H1 (cell line): ENCODE measurements at regions not wholly inside any gene's neighbourhood (a gene's known extent, or its start where the extent isn't known, plus 50 kb on each side); places are given as distances from the start of the nearest gene placed in this dataset.

ENCODE experiments used
- CTCF ChIA-PET: fragments of 300-600 bp; sonication (Branson Sonifier 250); formaldehyde crosslinking; loops from one replicate; lab custom pipeline; 2021; ENCODE audit not compliant: partially characterized antibody; lab: Charles Lee
- POLR2A ChIA-PET: fragments of 300-600 bp; sonication (Branson Sonifier 250); formaldehyde crosslinking; loops from one replicate; lab custom pipeline; 2021; ENCODE audit warnings: inconsistent platforms; ENCODE audit not compliant: partially characterized antibody; lab: Charles Lee
- DNase-seq, 2 experiments: peaks; one replicate each; pipeline versions ENCODE4 v3.0.0 to v3.0.0-alpha.2; 2010 to 2022; ENCODE audit warnings: low spot score in 2 of 2, low read depth in 1 of 2, mixed read lengths in 1 of 2
- FAIRE-seq: peaks from 2 replicates; lab custom pipeline; 2011; peaks lifted over from hg19 to GRCh38; lab: Jason Lieb, UNC
- H2AFZ ChIP-seq: 2 replicates; pipeline ENCODE4 v1.8.1; 2012; ENCODE audit warnings: low read length, inconsistent platforms
- H2AK5ac ChIP-seq: 2 replicates; pipeline ENCODE4 v1.6.1; 2013; ENCODE audit warnings: low read depth, low read length
- H2BK120ac ChIP-seq: replicated peaks from 2 replicates; pipeline ENCODE3; 2013; ENCODE audit warnings: low read depth, low read length, inconsistent platforms
- H2BK12ac ChIP-seq: 2 replicates; pipeline ENCODE4 v1.6.1; 2013; ENCODE audit warnings: low read depth, low read length
- H2BK15ac ChIP-seq: 2 replicates; pipeline ENCODE4 v1.6.1; 2013; ENCODE audit warnings: low read length
- H2BK20ac ChIP-seq: 2 replicates; pipeline ENCODE4 v1.6.1; 2013; ENCODE audit warnings: low read length
- H2BK5ac ChIP-seq: 2 replicates; pipeline ENCODE4 v1.6.1; 2013; ENCODE audit warnings: low read depth, low read length
- H3K14ac ChIP-seq: 2 replicates; pipeline ENCODE4 v1.6.1; 2013; ENCODE audit warnings: inconsistent platforms; ENCODE audit not compliant: insufficient read length
- H3K18ac ChIP-seq: 2 replicates; pipeline ENCODE4 v1.6.1; 2013; ENCODE audit warnings: low read length; ENCODE audit errors: extremely low read depth
- H3K23ac ChIP-seq: 2 replicates; pipeline ENCODE4 v1.6.1; 2013; ENCODE audit warnings: inconsistent platforms; ENCODE audit not compliant: insufficient read length
- H3K23me2 ChIP-seq: 2 replicates; pipeline ENCODE4 v1.6.1; 2013; ENCODE audit warnings: low read depth, low read length
- H3K27ac ChIP-seq: 2 replicates; pipeline ENCODE4 v1.6.1; 2011; ENCODE audit warnings: low read depth, low read length, inconsistent platforms
- H3K27me3 ChIP-seq, 4 experiments: replicated peaks in 1 of 4; 1 replicate in 1 of 4; 2 replicates in 3 of 4; pipeline versions ENCODE4 v1.6.1 to v1.8.1; 2011 to 2013; ENCODE audit warnings: low read length in 3 of 4, mild to moderate bottlenecking in 3 of 4, inconsistent platforms in 2 of 4, mixed read lengths in 2 of 4, moderate library complexity in 1 of 4; ENCODE audit not compliant: control insufficient read depth in 3 of 4, insufficient read depth in 3 of 4; ENCODE audit errors: extremely low read depth in 1 of 4
- H3K36me3 ChIP-seq, 4 experiments: 2 replicates each; pipeline versions ENCODE4 v1.6.1 to v1.8.1; 2011 to 2013; ENCODE audit warnings: mild to moderate bottlenecking in 4 of 4, low read length in 3 of 4, moderate library complexity in 2 of 4, control low read depth in 1 of 4, inconsistent platforms in 1 of 4; ENCODE audit not compliant: insufficient read depth in 4 of 4, control insufficient read depth in 2 of 4
- H3K4ac ChIP-seq: replicated peaks from 2 replicates; pipeline ENCODE3; 2013; ENCODE audit warnings: low read length, low read depth, mixed read lengths, inconsistent platforms; ENCODE audit not compliant: insufficient read length
- H3K4me1 ChIP-seq, 4 experiments: replicated peaks in 1 of 4; 1 replicate in 1 of 4; 2 replicates in 3 of 4; pipeline versions ENCODE4 v1.6.1 to v1.8.1; 2011 to 2013; ENCODE audit warnings: low read length in 3 of 4, inconsistent platforms in 2 of 4, mixed read lengths in 1 of 4; ENCODE audit not compliant: insufficient read depth in 4 of 4, control insufficient read depth in 3 of 4
- H3K4me2 ChIP-seq, 2 experiments: 2 replicates each; pipeline versions ENCODE4 v1.6.1 to v1.8.1; 2011 to 2013; ENCODE audit warnings: low read depth in 2 of 2, low read length in 2 of 2, control low read depth in 1 of 2, inconsistent platforms in 1 of 2, mild to moderate bottlenecking in 1 of 2; ENCODE audit not compliant: insufficient read depth in 1 of 2
- H3K4me3 ChIP-seq, 4 experiments: fragments of 200-600, 300-600 bp in 1 of 4; sonication (generic), shearing (Covaris generic), sonication (Bioruptor Twin) in 1 of 4; 2 replicates each; pipeline versions ENCODE4 v1.5.1 to v1.8.1; 2011 to 2016; ENCODE audit warnings: low read length in 4 of 4, low read depth in 3 of 4, control low read depth in 2 of 4, inconsistent platforms in 2 of 4, mild to moderate bottlenecking in 2 of 4, mixed read lengths in 1 of 4, moderate library complexity in 1 of 4; ENCODE audit not compliant: insufficient read depth in 2 of 4; ENCODE audit errors: extremely low read depth in 1 of 4
- H3K56ac ChIP-seq: replicated peaks from 2 replicates; pipeline ENCODE3; 2013; ENCODE audit warnings: low read depth, mild to moderate bottlenecking, mixed read lengths, low read length, inconsistent platforms; ENCODE audit not compliant: insufficient read length
- H3K79me1 ChIP-seq: 2 replicates; pipeline ENCODE4 v1.6.1; 2013; ENCODE audit warnings: low read depth, low read length, control low read depth
- H3K79me2 ChIP-seq, 2 experiments: 2 replicates each; pipeline versions ENCODE4 v1.6.1 to v1.8.1; 2012 to 2013; ENCODE audit warnings: low read length in 2 of 2, mild to moderate bottlenecking in 2 of 2, inconsistent platforms in 1 of 2; ENCODE audit not compliant: insufficient read depth in 2 of 2, control insufficient read depth in 1 of 2
- H3K9ac ChIP-seq, 4 experiments: replicated peaks in 1 of 4; 1 replicate in 1 of 4; 2 replicates in 3 of 4; pipeline versions ENCODE4 v1.6.1 to v1.8.1; 2011 to 2013; ENCODE audit warnings: low read depth in 3 of 4, low read length in 3 of 4, control low read depth in 2 of 4, mild to moderate bottlenecking in 2 of 4, moderate library complexity in 2 of 4, inconsistent platforms in 1 of 4; ENCODE audit errors: extremely low read depth in 1 of 4
- H3K9me3 ChIP-seq, 2 experiments: 2 replicates each; pipeline versions ENCODE4 v1.6.1 to v1.8.1; 2012 to 2013; ENCODE audit warnings: mild to moderate bottlenecking in 2 of 2, moderate library complexity in 2 of 2, control low read depth in 1 of 2, inconsistent platforms in 1 of 2, low read depth in 1 of 2, low read length in 1 of 2, mixed read lengths in 1 of 2; ENCODE audit not compliant: insufficient read depth in 2 of 2
- H4K20me1 ChIP-seq, 2 experiments: replicated peaks in 1 of 2; 2 replicates each; pipeline versions ENCODE3 to v1.8.1; 2011 to 2013; ENCODE audit warnings: inconsistent platforms in 2 of 2, low read length in 2 of 2, mild to moderate bottlenecking in 1 of 2; ENCODE audit not compliant: insufficient read depth in 2 of 2, control insufficient read depth in 1 of 2
- H4K5ac ChIP-seq: 2 replicates; pipeline ENCODE4 v1.6.1; 2013; ENCODE audit warnings: low read length, low read depth, mixed read lengths, inconsistent platforms; ENCODE audit not compliant: insufficient read length
- H4K8ac ChIP-seq: 2 replicates; pipeline ENCODE4 v1.8.0; 2013; ENCODE audit warnings: mild to moderate bottlenecking, moderate library complexity, low read length, inconsistent platforms; ENCODE audit not compliant: insufficient read depth; ENCODE audit errors: extremely low read depth
- H4K91ac ChIP-seq: replicated peaks from 2 replicates; pipeline ENCODE3; 2013; ENCODE audit warnings: low read length, mixed read lengths, inconsistent platforms; ENCODE audit not compliant: insufficient read length
- ASH2L ChIP-seq: fragments of 200-600, 300-600 bp; sonication (generic); IDR thresholded peaks from one replicate; pipeline ENCODE4 v1.7.1; 2017; ENCODE audit warnings: low read length
- BCL11A ChIP-seq, 2 experiments: IDR thresholded peaks; one replicate each; pipeline ENCODE4 v1.6.1; 2011; ENCODE audit warnings: low read depth in 2 of 2, low read length in 2 of 2, mild to moderate bottlenecking in 2 of 2
- CBX5 ChIP-seq: fragments of 300-800, 300-1000 bp; sonication (generic); IDR thresholded peaks from 2 replicates; pipeline ENCODE4 v1.7.1; 2016; ENCODE audit warnings: antibody characterized with exemption, low read length, low read depth
- CHD2 ChIP-seq: IDR thresholded peaks from 2 replicates; pipeline ENCODE4 v1.6.1; 2012; ENCODE audit warnings: low read length, improper control_type of control experiment
- FOSL1 ChIP-seq: IDR thresholded peaks from 2 replicates; pipeline ENCODE4 v1.6.1; 2011; ENCODE audit warnings: mild to moderate bottlenecking, low read depth, low read length, moderate library complexity; ENCODE audit not compliant: insufficient read depth
- JUND ChIP-seq: IDR thresholded peaks from 2 replicates; pipeline ENCODE4 v1.6.1; 2011; ENCODE audit warnings: mild to moderate bottlenecking, improper control_type of control experiment, low read length
- SIN3A ChIP-seq, 2 experiments: IDR thresholded peaks in 1 of 2; conservative IDR thresholded peaks in 1 of 2; 2 replicates each; pipeline ENCODE4 v1.6.1; 2011 to 2012; ENCODE audit warnings: low read length in 2 of 2, improper control_type of control experiment in 1 of 2, low read depth in 1 of 2, mild to moderate bottlenecking in 1 of 2
- SP4 ChIP-seq: IDR thresholded peaks from 2 replicates; pipeline ENCODE4 v1.6.1; 2012; ENCODE audit warnings: low read length, inconsistent platforms
- TAF7 ChIP-seq: optimal IDR thresholded peaks from 2 replicates; pipeline ENCODE3; 2011; ENCODE audit warnings: low read depth, mild to moderate bottlenecking, inconsistent platforms, low read length, moderate library complexity, borderline replicate concordance
- WGBS, 2 experiments: shearing (Covaris generic) in 1 of 2; methylation state at CpG; one replicate each; pipeline versions ENCODE4 v1.1.6 to v1.1.7; 2013 to 2015; ENCODE audit warnings: low lambda C conversion rate in 2 of 2, mixed read lengths in 2 of 2, inconsistent platforms in 1 of 2, low coverage in 1 of 2, missing lambda C conversion rate in 1 of 2; ENCODE audit not compliant: insufficient replicate concordance in 2 of 2, insufficient coverage in 1 of 2, insufficient read length in 1 of 2; ENCODE audit errors: extremely low coverage in 1 of 2, missing lambda C conversion rate in 1 of 2; 5-methylcytosine and 5-hydroxymethylcytosine counted together
- TF ChIP-seq, protein P1 (sequence below), 3 experiments: IDR thresholded peaks; 1 replicate in 2 of 3; 2 replicates in 1 of 3; pipeline versions ENCODE4 v1.5.1 to v1.6.1; 2011; ENCODE audit warnings: low read length in 3 of 3, mild to moderate bottlenecking in 3 of 3, inconsistent platforms in 2 of 3, low read depth in 1 of 3, moderate library complexity in 1 of 3; ENCODE audit not compliant: insufficient read depth in 1 of 3; ENCODE audit errors: control extremely low read depth in 1 of 3
- TF ChIP-seq, protein P2 (sequence below): IDR thresholded peaks from 2 replicates; pipeline ENCODE4 v1.6.1; 2012; ENCODE audit warnings: low read length, inconsistent platforms

DNA sequence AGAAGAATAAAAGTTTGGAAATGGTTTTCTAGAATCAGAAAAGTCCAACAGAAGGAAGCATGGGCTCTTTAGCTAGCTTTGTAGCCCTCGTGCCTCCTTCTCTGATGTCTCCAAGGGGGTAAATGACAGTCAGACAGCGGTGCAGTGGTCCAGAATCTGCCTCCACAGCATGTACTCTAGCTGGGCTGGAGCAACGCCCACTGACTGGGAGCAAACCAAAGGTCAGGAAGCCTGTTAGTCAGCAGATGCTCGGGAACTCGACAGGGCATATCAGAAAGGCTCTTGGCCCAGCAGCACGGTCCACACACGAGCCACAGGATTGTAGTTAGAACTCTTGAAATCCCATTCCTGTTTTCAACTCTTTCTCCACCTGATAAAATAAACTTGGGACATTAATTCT is 164.3 kb downstream of the GRIN2B start:
- no peak overlapping the region for H3K4me3 ChIP-seq
- no peak overlapping the region for H2BK120ac ChIP-seq
- H2BK15ac ChIP-seq = no peak overlapping the region
- H3K4me2 ChIP-seq = no peak overlapping the region
- POLR2A ChIA-PET = no interaction called here
- H4K5ac ChIP-seq = no peak overlapping the region
- H4K91ac ChIP-seq = no peak overlapping the region
- no peak overlapping the region for H3K14ac ChIP-seq
- no peak overlapping the region for H3K18ac ChIP-seq
- no peak overlapping the region for H2BK5ac ChIP-seq
- 83% methylated on average over 7 of the region's 7 CpGs; no CpG with 5 or more reads in 1 of the 2 experiments for WGBS, 2 experiments
- no peak overlapping the region for H3K9ac ChIP-seq
- no peaks in the 10 kb centered on the region for H4K20me1 ChIP-seq
- no peaks in the 10 kb centered on the region for H3K79me2 ChIP-seq
- CTCF ChIA-PET = no interaction called here
- no peak overlapping the region for H3K4ac ChIP-seq
- H3K56ac ChIP-seq = no peak overlapping the region
- FAIRE-seq (no peak), DNase-seq (no peak)
- no peak overlapping the region for H4K8ac ChIP-seq
- no peak overlapping the region for H3K27ac ChIP-seq
- no peak overlapping the region for H2AFZ ChIP-seq
- H3K36me3 ChIP-seq = no peaks in the 10 kb centered on the region
- H3K9me3 ChIP-seq = no peaks in the 10 kb centered on the region
- no peaks in the 10 kb centered on the region for H3K79me1 ChIP-seq
- no peaks in the 10 kb centered on the region for H3K23me2 ChIP-seq
- no peak overlapping the region for H2AK5ac ChIP-seq
- no peak overlapping the region for H2BK20ac ChIP-seq
- no peak overlapping the region for H3K23ac ChIP-seq
- no peaks in the 10 kb centered on the region for H3K27me3 ChIP-seq
- H3K4me1 ChIP-seq = no peaks in the 10 kb centered on the region
- H2BK12ac ChIP-seq = no peak overlapping the region
- TF ChIP-seq SP4 (no peak), CHD2 (no peak), SIN3A (conservative IDR thresholded peaks at IDR 0.05 in 1 of 2, IDR thresholded peaks at IDR 0.05 in 1 of 2; ENCODE audit: low read depth in 1 of 2, low read length in 2 of 2) (no peak), BCL11A (IDR thresholded peaks at IDR 0.05; ENCODE audit: low read depth in 2 of 2, low read length in 2 of 2) (no peak), FOSL1 (no peak), TAF7 (no peak), CBX5 (no peak), JUND (no peak), ASH2L (no peak)
- TF ChIP-seq, protein P1, sequence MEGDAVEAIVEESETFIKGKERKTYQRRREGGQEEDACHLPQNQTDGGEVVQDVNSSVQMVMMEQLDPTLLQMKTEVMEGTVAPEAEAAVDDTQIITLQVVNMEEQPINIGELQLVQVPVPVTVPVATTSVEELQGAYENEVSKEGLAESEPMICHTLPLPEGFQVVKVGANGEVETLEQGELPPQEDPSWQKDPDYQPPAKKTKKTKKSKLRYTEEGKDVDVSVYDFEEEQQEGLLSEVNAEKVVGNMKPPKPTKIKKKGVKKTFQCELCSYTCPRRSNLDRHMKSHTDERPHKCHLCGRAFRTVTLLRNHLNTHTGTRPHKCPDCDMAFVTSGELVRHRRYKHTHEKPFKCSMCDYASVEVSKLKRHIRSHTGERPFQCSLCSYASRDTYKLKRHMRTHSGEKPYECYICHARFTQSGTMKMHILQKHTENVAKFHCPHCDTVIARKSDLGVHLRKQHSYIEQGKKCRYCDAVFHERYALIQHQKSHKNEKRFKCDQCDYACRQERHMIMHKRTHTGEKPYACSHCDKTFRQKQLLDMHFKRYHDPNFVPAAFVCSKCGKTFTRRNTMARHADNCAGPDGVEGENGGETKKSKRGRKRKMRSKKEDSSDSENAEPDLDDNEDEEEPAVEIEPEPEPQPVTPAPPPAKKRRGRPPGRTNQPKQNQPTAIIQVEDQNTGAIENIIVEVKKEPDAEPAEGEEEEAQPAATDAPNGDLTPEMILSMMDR (IDR thresholded peaks at IDR 0.05; ENCODE audit: control extremely low read depth in 1 of 3, insufficient read depth in 1 of 3, low read depth in 1 of 3, low read length in 3 of 3) = no peak
- TF ChIP-seq, protein P2, sequence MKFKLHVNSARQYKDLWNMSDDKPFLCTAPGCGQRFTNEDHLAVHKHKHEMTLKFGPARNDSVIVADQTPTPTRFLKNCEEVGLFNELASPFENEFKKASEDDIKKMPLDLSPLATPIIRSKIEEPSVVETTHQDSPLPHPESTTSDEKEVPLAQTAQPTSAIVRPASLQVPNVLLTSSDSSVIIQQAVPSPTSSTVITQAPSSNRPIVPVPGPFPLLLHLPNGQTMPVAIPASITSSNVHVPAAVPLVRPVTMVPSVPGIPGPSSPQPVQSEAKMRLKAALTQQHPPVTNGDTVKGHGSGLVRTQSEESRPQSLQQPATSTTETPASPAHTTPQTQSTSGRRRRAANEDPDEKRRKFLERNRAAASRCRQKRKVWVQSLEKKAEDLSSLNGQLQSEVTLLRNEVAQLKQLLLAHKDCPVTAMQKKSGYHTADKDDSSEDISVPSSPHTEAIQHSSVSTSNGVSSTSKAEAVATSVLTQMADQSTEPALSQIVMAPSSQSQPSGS = no peak
